A549 (cell line): ENCODE measurements at regions not wholly inside any gene's neighbourhood (a gene's known extent, or its start where the extent isn't known, plus 50 kb on each side); places are given as distances from the start of the nearest gene placed in this dataset.
A peak's percentile ranks its signal among the peaks of the same experiment; 100 is the strongest.

Experiments
- ATAC-seq, 2 experiments: fragments of 200-7000 bp in 1 of 2; fragments of >200 bp in 1 of 2; cut with Nextera tagmentation in 1 of 2; cut with Tn5 transposase in 1 of 2; 3 replicates each; pipeline versions ENCODE4 v1.8.0 to v1.9.1; 2018 to 2020; ENCODE audit warnings: mild to moderate bottlenecking in 1 of 2, moderate library complexity in 1 of 2
- CTCF ChIA-PET: fragments of 300-600 bp; sonication (Branson Sonifier 250); formaldehyde crosslinking; extraction: SDS; loops from one replicate; lab custom pipeline; 2021; ENCODE audit warnings: antibody characterized with exemption, inconsistent platforms; lab: Yijun Ruan, JAX
- POLR2A ChIA-PET: fragments of 350-600 bp; formaldehyde crosslinking; extraction: SDS; loops from one replicate; lab custom pipeline; 2021; ENCODE audit warnings: antibody characterized with exemption, inconsistent platforms; lab: Yijun Ruan, JAX
- DNase-seq, 2 experiments: peaks; one replicate each; pipeline versions ENCODE4 v3.0.0 to v3.0.0-alpha.2; 2011 to 2016; ENCODE audit warnings: low read depth in 1 of 2, low spot score in 1 of 2
- FAIRE-seq: peaks from 2 replicates; lab custom pipeline; 2011; peaks lifted over from hg19 to GRCh38; lab: Jason Lieb, UNC
- H3K27ac ChIP-seq, 2 experiments: fragments of >200 bp; sonication (Bioruptor Twin); formaldehyde crosslinking; 3 replicates each; pipeline ENCODE4 v1.5.1; 2016 to 2017
- H3K4me1 ChIP-seq: fragments of >200 bp; sonication (Bioruptor Twin); formaldehyde crosslinking; 3 replicates; pipeline ENCODE4 v1.6.1; 2016
- H3K4me2 ChIP-seq: fragments of >200 bp; sonication (Bioruptor Twin); formaldehyde crosslinking; 3 replicates; pipeline ENCODE4 v1.6.1; 2016
- H3K4me3 ChIP-seq: fragments of >200 bp; sonication (Bioruptor Twin); formaldehyde crosslinking; 3 replicates; pipeline ENCODE4 v1.5.1; 2016
- H3K9me3 ChIP-seq: fragments of >200 bp; sonication (Bioruptor Twin); formaldehyde crosslinking; 3 replicates; pipeline ENCODE4 v1.6.1; 2016
- BCL3 ChIP-seq: fragments of >200 bp; sonication (Bioruptor Twin); formaldehyde crosslinking; IDR thresholded peaks from 3 replicates; pipeline ENCODE4 v1.6.1; 2016
- CBX2 ChIP-seq: fragments of 200-600 bp; sonication (generic); IDR thresholded peaks from 2 replicates; pipeline ENCODE4 v1.6.1; 2016; ENCODE audit warnings: low read depth, mild to moderate bottlenecking, borderline replicate concordance
- CEBPB ChIP-seq, 2 experiments: fragments of >200 bp in 1 of 2; sonication (Bioruptor Twin) in 1 of 2; formaldehyde crosslinking in 1 of 2; IDR thresholded peaks; 2 replicates each; pipeline ENCODE4 v1.6.1; 2012 to 2016
- CHD2 ChIP-seq: fragments of 150-350 bp; IDR thresholded peaks from 2 replicates; pipeline ENCODE4 v1.6.1; 2014; ENCODE audit warnings: low read length; ENCODE audit not compliant: partially characterized antibody
- EHF ChIP-seq: fragments of 250-450 bp; sonication (Bioruptor Pico); IDR thresholded peaks from 2 replicates; pipeline ENCODE4 v1.5.0; 2020; ENCODE audit warnings: mild to moderate bottlenecking
- EHMT2 ChIP-seq: fragments of 200-600 bp; sonication (generic); IDR thresholded peaks from 2 replicates; pipeline ENCODE4 v1.6.1; 2016; ENCODE audit warnings: antibody characterized with exemption, low read depth, mild to moderate bottlenecking, moderate library complexity
- FOXS1 ChIP-seq: fragments of 250-450 bp; sonication (Bioruptor Pico); IDR thresholded peaks from 2 replicates; pipeline ENCODE4 v1.5.0; 2020; ENCODE audit warnings: mild to moderate bottlenecking, moderate library complexity
- HDAC2 ChIP-seq: fragments of 200-600 bp; sonication (generic); IDR thresholded peaks from 2 replicates; pipeline ENCODE4 v1.6.1; 2016
- HOXA7 ChIP-seq: fragments of 250-450 bp; sonication (Bioruptor Pico); IDR thresholded peaks from 2 replicates; pipeline ENCODE4 v1.5.0; 2020; ENCODE audit warnings: mild to moderate bottlenecking, moderate library complexity
- HOXB13 ChIP-seq: fragments of 250-450 bp; sonication (Bioruptor Pico); IDR thresholded peaks from 2 replicates; pipeline ENCODE4 v1.5.0; 2020; ENCODE audit warnings: low read depth, mild to moderate bottlenecking, moderate library complexity
- JUN ChIP-seq, 2 experiments: fragments of >200 bp; sonication (Bioruptor Twin); formaldehyde crosslinking; IDR thresholded peaks; 2 replicates in 1 of 2; 3 replicates in 1 of 2; pipeline ENCODE4 v1.6.1; 2016 to 2017
- JUNB ChIP-seq: fragments of >200 bp; sonication (Bioruptor Twin); formaldehyde crosslinking; IDR thresholded peaks from 2 replicates; pipeline ENCODE4 v1.6.1; 2016
- MAFK ChIP-seq: fragments of 450-650 bp; IDR thresholded peaks from 2 replicates; pipeline ENCODE4 v1.6.1; 2014; ENCODE audit not compliant: partially characterized antibody
- NR3C1 ChIP-seq: fragments of >200 bp; sonication (Bioruptor Twin); formaldehyde crosslinking; IDR thresholded peaks from 3 replicates; pipeline ENCODE4 v1.6.1; 2017
- PHF8 ChIP-seq: fragments of 200-600 bp; sonication (generic); IDR thresholded peaks from 2 replicates; pipeline ENCODE4 v1.6.1; 2016; ENCODE audit warnings: low read depth, mild to moderate bottlenecking, antibody characterized with exemption, moderate library complexity, borderline replicate concordance
- RAD21 ChIP-seq, 2 experiments: fragments of >200 bp in 1 of 2; sonication (Bioruptor Twin) in 1 of 2; formaldehyde crosslinking in 1 of 2; IDR thresholded peaks in 1 of 2; conservative IDR thresholded peaks in 1 of 2; 2 replicates in 1 of 2; 3 replicates in 1 of 2; pipeline ENCODE4 v1.6.1; 2012 to 2018; ENCODE audit warnings: inconsistent platforms in 1 of 2
- RCOR1 ChIP-seq: fragments of 150-350 bp; IDR thresholded peaks from 2 replicates; pipeline ENCODE4 v1.6.1; 2014; ENCODE audit warnings: antibody characterized with exemption, low read length, low read depth
- RNF2 ChIP-seq: fragments of 200-600 bp; sonication (generic); IDR thresholded peaks from 2 replicates; pipeline ENCODE4 v1.6.1; 2016; ENCODE audit warnings: low read depth, mild to moderate bottlenecking, antibody characterized with exemption, moderate library complexity, borderline replicate concordance
- TFCP2L1 ChIP-seq: fragments of 250-450 bp; sonication (Bioruptor Pico); IDR thresholded peaks from 2 replicates; pipeline ENCODE4 v1.5.0; 2021; ENCODE audit warnings: mild to moderate bottlenecking
- ZC3H11A ChIP-seq: fragments of 450-650 bp; IDR thresholded peaks from 2 replicates; pipeline ENCODE4 v1.6.1; 2014; ENCODE audit warnings: antibody characterized with exemption, mild to moderate bottlenecking
- WGBS: methylation state at CpG from one replicate; pipeline ENCODE4 v1.1.6; 2017; ENCODE audit errors: missing lambda C conversion rate; 5-methylcytosine and 5-hydroxymethylcytosine counted together
- TF ChIP-seq, protein P1 (sequence below): fragments of 150-350 bp; IDR thresholded peaks from 2 replicates; pipeline ENCODE4 v1.6.1; 2014; ENCODE audit warnings: low read depth, mild to moderate bottlenecking, low read length

- H3K27ac ChIP-seq = no peak overlapping the region
- no peak for TF ChIP-seq JUN (IDR thresholded peaks at IDR 0.05)
- no peak for TF ChIP-seq CBX2
- TF ChIP-seq, all 56 proteins: peak for 0
- 32% methylated on average over 3 of the region's 3 CpGs for WGBS
- POLR2A ChIA-PET = no interaction called here
- Histone ChIP-seq H3K4me3 (no peak overlapping the region), H3K4me1 (no peaks in the 10 kb centered on the region), H3K9me3 (no peaks in the 10 kb centered on the region), H3K4me2 (no peak overlapping the region)
- DNase-seq (no peak), ATAC-seq (no peak), FAIRE-seq (no peak)
- CTCF ChIA-PET = no interaction called here
These were observed 2275.8 kb upstream of the PCDH20 start for GRCh38 chr13:63691474-63691873.

DNA sequence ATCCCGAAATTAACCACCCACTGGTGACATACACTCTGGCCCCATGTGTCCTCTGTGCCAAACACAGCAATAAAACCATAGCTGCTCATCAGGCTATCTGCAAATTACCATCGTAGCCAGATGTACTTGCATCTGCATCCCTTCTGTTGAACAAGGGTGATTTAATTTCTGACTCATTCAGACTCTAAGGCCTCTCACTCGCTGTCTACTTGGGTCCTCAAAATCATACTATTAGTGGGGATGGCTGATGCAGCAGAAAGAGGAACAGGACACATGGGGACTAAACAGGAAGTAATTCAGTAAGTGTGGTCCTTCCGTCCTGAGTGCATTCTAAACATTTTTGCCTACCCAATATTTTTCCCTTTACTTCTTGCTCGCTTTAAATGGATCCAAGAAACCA lies 2275.0 kb upstream of the PCDH20 start:
- 48% methylated on average over 5 of the region's 5 CpGs for WGBS

DNA sequence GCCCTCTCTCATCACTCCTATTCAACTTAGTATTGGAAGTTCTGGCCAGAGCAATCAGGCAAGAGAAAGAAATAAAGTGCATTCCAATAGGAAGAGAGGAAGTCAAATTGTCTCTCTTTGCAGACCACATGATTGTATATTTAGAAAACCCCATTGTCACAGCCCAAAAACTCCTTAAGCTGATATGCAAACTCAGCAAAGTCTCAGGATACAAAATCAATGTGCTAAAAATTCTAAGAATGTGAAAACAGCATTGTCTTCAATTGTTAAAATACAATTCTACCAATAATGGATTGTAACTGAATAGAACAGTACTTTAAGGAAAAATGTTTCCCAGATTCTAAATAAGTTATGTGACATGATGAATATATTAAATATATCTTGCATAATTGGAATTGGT lies 2269.2 kb upstream of the PCDH20 start:
- FAIRE-seq = no peak
- Histone ChIP-seq H3K9me3 (no peaks in the 10 kb centered on the region), H3K4me3 (no peak overlapping the region), H3K4me1 (no peaks in the 10 kb centered on the region), H3K4me2 (no peak overlapping the region), H3K27ac (no peak overlapping the region)
- ChIA-PET POLR2A (no interaction called here), CTCF (no interaction called here)
- TF ChIP-seq TFCP2L1 (CRISPR knock-in tag) (no peak), MAFK (peak; percentile 9)
- no peak for ATAC-seq
- no peak for DNase-seq

More for the DNA sequence above, 2275.0 kb upstream of the PCDH20 start:
- FAIRE-seq = no peak
- Histone ChIP-seq H3K4me2 (no peak overlapping the region), H3K27ac (no peak overlapping the region), H3K9me3 (no peaks in the 10 kb centered on the region), H3K4me1 (no peaks in the 10 kb centered on the region), H3K4me3 (no peak overlapping the region)
- no peak for ATAC-seq
- CTCF ChIA-PET = no interaction called here
- DNase-seq = no peak
- POLR2A ChIA-PET = no interaction called here
- TF ChIP-seq CEBPB (IDR thresholded peaks at IDR 0.05) (no peak), CHD2 (no peak), EHF (no peak), NR3C1 (no peak), RCOR1 (no peak), EHMT2 (no peak), BCL3 (no peak), FOXS1 (no peak), RAD21 (conservative IDR thresholded peaks at IDR 0.05 in 1 of 2, IDR thresholded peaks at IDR 0.05 in 1 of 2) (no peak)

GRCh38 chr13:63680704-63681103 lies 2265.1 kb upstream of the PCDH20 start:
- DNase-seq = no peak
- TF ChIP-seq CBX2 (no peak), PHF8 (no peak), JUN (IDR thresholded peaks at IDR 0.05) (no peak), HOXA7 (no peak), HOXB13 (CRISPR knock-in tag) (no peak), JUNB (no peak), ZC3H11A (no peak), HDAC2 (no peak), RNF2 (no peak)
- TF ChIP-seq, protein P1, sequence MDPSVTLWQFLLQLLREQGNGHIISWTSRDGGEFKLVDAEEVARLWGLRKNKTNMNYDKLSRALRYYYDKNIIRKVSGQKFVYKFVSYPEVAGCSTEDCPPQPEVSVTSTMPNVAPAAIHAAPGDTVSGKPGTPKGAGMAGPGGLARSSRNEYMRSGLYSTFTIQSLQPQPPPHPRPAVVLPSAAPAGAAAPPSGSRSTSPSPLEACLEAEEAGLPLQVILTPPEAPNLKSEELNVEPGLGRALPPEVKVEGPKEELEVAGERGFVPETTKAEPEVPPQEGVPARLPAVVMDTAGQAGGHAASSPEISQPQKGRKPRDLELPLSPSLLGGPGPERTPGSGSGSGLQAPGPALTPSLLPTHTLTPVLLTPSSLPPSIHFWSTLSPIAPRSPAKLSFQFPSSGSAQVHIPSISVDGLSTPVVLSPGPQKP = no peak
- H3K4me3 ChIP-seq = no peak overlapping the region
- ChIA-PET POLR2A (no interaction called here), CTCF (no interaction called here)
- no peaks in the 10 kb centered on the region for H3K4me1 ChIP-seq
- no peak for FAIRE-seq
- H3K4me2 ChIP-seq = no peak overlapping the region
- 18% methylated on average over 1 of the region's 1 CpG for WGBS
- ATAC-seq = no peak
- no peaks in the 10 kb centered on the region for H3K9me3 ChIP-seq
- H3K27ac ChIP-seq = no peak overlapping the region
